ENCODE measurements at regions not wholly inside any gene's neighbourhood (a gene's known extent, or its start where the extent isn't known, plus 50 kb on each side); places are given as distances from the start of the nearest gene placed in this dataset.
"Not testable (repeated sequence)": the region's sequence is repeated elsewhere in the genome, so short reads cannot be mapped to it uniquely, and the experiment has no call there.

DNA sequence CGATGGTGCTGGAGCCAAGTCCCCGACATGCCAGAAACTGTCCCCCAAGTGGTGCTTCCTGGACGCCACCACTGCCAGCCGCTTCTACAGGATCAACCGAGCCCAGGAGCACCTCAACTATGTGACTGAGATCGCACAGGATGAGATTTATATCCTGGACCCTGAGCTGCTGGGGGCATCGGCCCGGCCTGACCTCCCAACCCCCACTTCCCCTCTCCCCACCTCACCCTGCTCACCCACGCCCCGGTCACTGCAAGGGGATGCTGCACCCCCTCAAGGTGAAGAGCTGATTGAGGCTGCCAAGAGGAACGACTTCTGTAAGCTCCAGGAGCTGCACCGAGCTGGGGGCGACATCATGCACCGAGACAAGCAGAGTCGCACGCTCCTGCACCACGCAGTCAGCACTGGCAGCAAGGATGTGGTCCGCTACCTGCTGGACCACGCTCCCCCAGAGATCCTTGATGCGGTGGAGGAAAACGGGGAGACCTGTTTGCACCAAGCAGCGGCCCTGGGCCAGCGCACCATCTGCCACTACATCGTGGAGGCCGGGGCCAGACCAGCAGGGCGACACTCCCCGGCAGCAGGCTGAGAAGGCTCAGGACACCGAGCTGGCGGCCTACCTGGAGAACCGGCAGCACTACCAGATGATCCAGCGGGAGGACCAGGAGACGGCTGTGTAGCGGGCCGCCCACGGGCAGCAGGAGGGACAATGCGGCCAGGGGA is 91.0 kb downstream of the LACC1 start:
- H4K20me1 ChIP-seq (ENCODE audit: control insufficient read depth, insufficient read depth, insufficient read length); H3K27me3 Mint-ChIP-seq (ENCODE audit: low read depth); H2BK120ac ChIP-seq (ENCODE audit: low read depth, low read length, poor library complexity, severe bottlenecking); H3K4me1 Mint-ChIP-seq; H4K91ac ChIP-seq (ENCODE audit: insufficient read length, low read depth, low read length); H3K56ac ChIP-seq (ENCODE audit: insufficient read length, low read depth, low read length); H3K23ac ChIP-seq (ENCODE audit: insufficient read length, low read depth, low read length); H2AK5ac ChIP-seq (ENCODE audit: insufficient read length, low read length); H3T11ph ChIP-seq (ENCODE audit: low read length); H3K23me2 ChIP-seq (ENCODE audit: insufficient read length, low read depth, low read length, poor library complexity, severe bottlenecking); H2BK15ac ChIP-seq (ENCODE audit: low read depth, low read length); H3K4me1 ChIP-seq (ENCODE audit: insufficient read depth, low read length); H3K9ac ChIP-seq (ENCODE audit: extremely low read depth, insufficient read length, low read length); H3K14ac ChIP-seq (ENCODE audit: insufficient read depth, low read length); H3K4ac ChIP-seq (ENCODE audit: low read depth, low read length); H4K8ac ChIP-seq (replicated peaks; ENCODE audit: insufficient read length, low read depth, low read length); H2BK20ac ChIP-seq (ENCODE audit: low read depth, low read length, poor library complexity, severe bottlenecking); H2BK12ac ChIP-seq (ENCODE audit: insufficient read length, low read depth, low read length); H2BK5ac ChIP-seq (ENCODE audit: insufficient read length, low read length); H3K79me2 ChIP-seq (ENCODE audit: insufficient read depth, low read length); H4K5ac ChIP-seq (ENCODE audit: insufficient read length, low read depth, low read length); H3K27ac Mint-ChIP-seq; H3K9me3 ChIP-seq (ENCODE audit: control insufficient read depth, low read depth, low read length); H3K4me2 ChIP-seq (ENCODE audit: insufficient read depth, insufficient read length, low read length); DNase-seq; H2AFZ ChIP-seq (ENCODE audit: low read length); H3K4me3 Mint-ChIP-seq; H3K18ac ChIP-seq (ENCODE audit: insufficient read length, low read depth, low read length); H3K27ac ChIP-seq (ENCODE audit: insufficient read length, low read depth, low read length); H3K79me1 ChIP-seq (ENCODE audit: insufficient read depth, low read depth, low read length, poor library complexity, severe bottlenecking); H3K27me3 ChIP-seq (ENCODE audit: insufficient read depth, low read length): not testable (repeated sequence)
- Mint-ChIP-seq H3K9me3 (peaks cover 13 to 24% of the 10 kb centered on the region in 2 experiments; a peak in 4 of 5 replicates), H3K36me3 (ENCODE audit: insufficient read depth in 1 of 3, low read depth in 3 of 3) (peaks cover 2 to 22% (median 17%) of the 10 kb centered on the region in 3 experiments; a peak in 5 of 7 replicates)
- WGBS (ENCODE audit: extremely low coverage, insufficient read length, low lambda C conversion rate): no CpG with 5 or more reads among the region's 36 CpGs

DNA sequence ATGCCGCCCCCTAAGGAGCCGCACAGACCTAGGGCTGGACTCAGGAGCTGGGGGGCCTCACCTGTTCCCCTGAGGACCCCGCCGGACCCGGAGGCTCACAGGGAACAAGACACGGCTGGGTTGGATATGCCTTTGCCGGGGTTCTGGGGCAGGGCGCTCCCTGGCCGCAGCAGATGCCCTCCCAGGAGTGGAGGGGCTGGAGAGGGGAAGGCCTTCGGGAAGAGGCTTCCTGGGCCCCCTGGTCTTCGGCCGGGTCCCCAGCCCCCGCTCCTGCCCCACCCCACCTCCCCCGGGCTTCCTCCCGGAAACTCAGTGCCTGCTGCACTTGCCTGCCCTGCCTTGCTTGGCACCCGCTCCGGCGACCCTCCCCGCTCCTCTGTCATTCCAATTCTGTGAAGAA is 91.6 kb downstream of the LACC1 start:
- H4K20me1 ChIP-seq (ENCODE audit: control insufficient read depth, insufficient read depth, insufficient read length); H2BK12ac ChIP-seq (ENCODE audit: insufficient read length, low read depth, low read length); H3K9ac ChIP-seq (ENCODE audit: extremely low read depth, insufficient read length, low read length); H2AFZ ChIP-seq (ENCODE audit: low read length); H4K5ac ChIP-seq (ENCODE audit: insufficient read length, low read depth, low read length); H2BK20ac ChIP-seq (ENCODE audit: low read depth, low read length, poor library complexity, severe bottlenecking); H3K4me2 ChIP-seq (ENCODE audit: insufficient read depth, insufficient read length, low read length); H3K27ac Mint-ChIP-seq; H3K9me3 ChIP-seq (ENCODE audit: control insufficient read depth, low read depth, low read length); DNase-seq; H2BK120ac ChIP-seq (ENCODE audit: low read depth, low read length, poor library complexity, severe bottlenecking); H3K27me3 ChIP-seq (ENCODE audit: insufficient read depth, low read length); H3K18ac ChIP-seq (ENCODE audit: insufficient read length, low read depth, low read length); H3K14ac ChIP-seq (ENCODE audit: insufficient read depth, low read length); H4K91ac ChIP-seq (ENCODE audit: insufficient read length, low read depth, low read length); H3K4me1 Mint-ChIP-seq; H2BK15ac ChIP-seq (ENCODE audit: low read depth, low read length); H2AK5ac ChIP-seq (ENCODE audit: insufficient read length, low read length); H3K27me3 Mint-ChIP-seq (ENCODE audit: low read depth); H3T11ph ChIP-seq (ENCODE audit: low read length); H3K56ac ChIP-seq (ENCODE audit: insufficient read length, low read depth, low read length); H3K4ac ChIP-seq (ENCODE audit: low read depth, low read length); H3K4me1 ChIP-seq (ENCODE audit: insufficient read depth, low read length); H4K8ac ChIP-seq (replicated peaks; ENCODE audit: insufficient read length, low read depth, low read length); H3K4me3 Mint-ChIP-seq; H3K79me1 ChIP-seq (ENCODE audit: insufficient read depth, low read depth, low read length, poor library complexity, severe bottlenecking); H2BK5ac ChIP-seq (ENCODE audit: insufficient read length, low read length); H3K23me2 ChIP-seq (ENCODE audit: insufficient read length, low read depth, low read length, poor library complexity, severe bottlenecking); H3K79me2 ChIP-seq (ENCODE audit: insufficient read depth, low read length); H3K27ac ChIP-seq (ENCODE audit: insufficient read length, low read depth, low read length); H3K23ac ChIP-seq (ENCODE audit: insufficient read length, low read depth, low read length): not testable (repeated sequence)
- Mint-ChIP-seq H3K9me3 (peaks cover 13 to 29% of the 10 kb centered on the region in 2 experiments; a peak in 4 of 5 replicates), H3K36me3 (ENCODE audit: insufficient read depth in 1 of 3, low read depth in 3 of 3) (peaks cover 2 to 27% (median 22%) of the 10 kb centered on the region in 3 experiments; a peak in 6 of 7 replicates)
- no CpG with 5 or more reads among the region's 19 CpGs for WGBS (ENCODE audit: extremely low coverage, insufficient read length, low lambda C conversion rate)

Data from H9 (cell line).